IMR-90 (cell line): ENCODE measurements at regions not wholly inside any gene's neighbourhood (a gene's known extent, or its start where the extent isn't known, plus 50 kb on each side); places are given as distances from the start of the nearest gene placed in this dataset.
A peak's percentile ranks its signal among the peaks of the same experiment; 100 is the strongest.

Experiments
- ATAC-seq: fragments of 200-7000 bp; cut with Tn5 transposase; 2 replicates; pipeline ENCODE4 v1.9.1; 2020; ENCODE audit warnings: low read depth, mild to moderate bottlenecking, moderate library complexity
- BruUV-seq: library from RNA; stranded (reverse); fragments of 400-500 nt; replicated peaks from 2 replicates; lab custom pipeline; 2021; lab: Mats Ljungman, UMichigan
- CTCF ChIA-PET: fragments of 300-600 bp; formaldehyde crosslinking; extraction: SDS; loops from one replicate; lab custom pipeline; 2021; ENCODE audit warnings: antibody characterized with exemption; lab: Yijun Ruan, JAX
- POLR2A ChIA-PET: fragments of 300-600 bp; sonication (Branson Sonifier 250); formaldehyde crosslinking; loops from one replicate; lab custom pipeline; 2022; ENCODE audit warnings: antibody characterized with exemption; ENCODE audit not compliant: unreplicated experiment; lab: Charles Lee
- DNase-seq: peaks from one replicate; pipeline ENCODE4 v3.0.0; 2013
- H2AFZ ChIP-seq: replicated peaks from 2 replicates; pipeline ENCODE3; 2013; ENCODE audit warnings: low read length, mild to moderate bottlenecking; ENCODE audit not compliant: poor library complexity
- H2AK5ac ChIP-seq: 2 replicates; pipeline ENCODE4 v1.6.1; 2013; ENCODE audit warnings: low read depth, low read length, inconsistent platforms
- H2AK9ac ChIP-seq: replicated peaks from 2 replicates; pipeline ENCODE3; 2013; ENCODE audit warnings: mild to moderate bottlenecking, low read depth, low read length, moderate library complexity; ENCODE audit not compliant: poor library complexity
- H2BK120ac ChIP-seq: 2 replicates; pipeline ENCODE4 v1.6.1; 2013; ENCODE audit warnings: low read depth, low read length, inconsistent platforms
- H2BK15ac ChIP-seq: 3 replicates; pipeline ENCODE4 v1.6.1; 2013; ENCODE audit warnings: low read depth, low read length, inconsistent platforms
- H2BK20ac ChIP-seq: 2 replicates; pipeline ENCODE4 v1.6.1; 2013; ENCODE audit warnings: low read depth, mild to moderate bottlenecking, inconsistent platforms, low read length, moderate library complexity
- H2BK5ac ChIP-seq: 2 replicates; pipeline ENCODE4 v1.6.1; 2013; ENCODE audit warnings: mild to moderate bottlenecking, low read depth, low read length, inconsistent platforms; ENCODE audit not compliant: poor library complexity, severe bottlenecking
- H3K14ac ChIP-seq: replicated peaks from 2 replicates; pipeline ENCODE4 v1.6.1; 2013; ENCODE audit warnings: low read depth, low read length, inconsistent platforms
- H3K18ac ChIP-seq: 2 replicates; pipeline ENCODE4 v1.6.1; 2013; ENCODE audit warnings: low read depth, low read length, control low read depth
- H3K23ac ChIP-seq: 2 replicates; pipeline ENCODE4 v1.6.1; 2013; ENCODE audit warnings: low read depth, low read length, inconsistent platforms
- H3K27ac ChIP-seq: 2 replicates; pipeline ENCODE4 v1.5.1; 2013; ENCODE audit warnings: mild to moderate bottlenecking, control low read depth, low read length; ENCODE audit not compliant: insufficient read depth
- H3K27me3 ChIP-seq: 2 replicates; pipeline ENCODE4 v1.6.1; 2013; ENCODE audit warnings: low read length; ENCODE audit not compliant: control insufficient read depth, insufficient read depth
- H3K36me3 ChIP-seq: 2 replicates; pipeline ENCODE4 v1.6.1; 2013; ENCODE audit warnings: low read length, mixed read lengths; ENCODE audit not compliant: control insufficient read depth, insufficient read depth
- H3K4ac ChIP-seq: 2 replicates; pipeline ENCODE4 v1.6.1; 2013; ENCODE audit warnings: low read depth, low read length, inconsistent platforms
- H3K4me1 ChIP-seq: 2 replicates; pipeline ENCODE4 v1.6.1; 2013; ENCODE audit warnings: low read length, mixed read lengths; ENCODE audit not compliant: control insufficient read depth, insufficient read depth
- H3K4me2 ChIP-seq: 2 replicates; pipeline ENCODE4 v1.6.1; 2013; ENCODE audit warnings: low read depth, mild to moderate bottlenecking, control low read depth, low read length, moderate library complexity
- H3K4me3 ChIP-seq: 2 replicates; pipeline ENCODE4 v1.5.1; 2013; ENCODE audit warnings: low read depth, mild to moderate bottlenecking, control low read depth, low read length, moderate library complexity; ENCODE audit not compliant: insufficient read depth
- H3K56ac ChIP-seq: 2 replicates; pipeline ENCODE4 v1.6.1; 2013; ENCODE audit warnings: low read length, inconsistent platforms; ENCODE audit not compliant: insufficient read depth; ENCODE audit errors: extremely low read depth
- H3K79me1 ChIP-seq, 2 experiments: 2 replicates each; pipeline ENCODE4 v1.6.1; 2013; ENCODE audit warnings: low read length in 2 of 2, inconsistent platforms in 1 of 2, low read depth in 1 of 2
- H3K9ac ChIP-seq: 2 replicates; pipeline ENCODE4 v1.6.1; 2013; ENCODE audit warnings: low read depth, low read length, control low read depth
- H3K9me1 ChIP-seq: 2 replicates; pipeline ENCODE4 v1.6.1; 2013; ENCODE audit warnings: low read length, inconsistent platforms; ENCODE audit not compliant: insufficient read depth
- H3K9me3 ChIP-seq: 2 replicates; pipeline ENCODE4 v1.6.1; 2013; ENCODE audit warnings: low read length; ENCODE audit not compliant: control insufficient read depth, insufficient read depth
- H4K20me1 ChIP-seq: 2 replicates; pipeline ENCODE4 v1.6.1; 2013; ENCODE audit warnings: low read length, inconsistent platforms; ENCODE audit not compliant: insufficient read depth
- H4K5ac ChIP-seq: 2 replicates; pipeline ENCODE4 v1.6.1; 2013; ENCODE audit warnings: mild to moderate bottlenecking, low read depth, low read length, control low read depth
- H4K8ac ChIP-seq, 2 experiments: 2 replicates each; pipeline ENCODE4 v1.6.1; 2013; ENCODE audit warnings: low read depth in 2 of 2, low read length in 2 of 2, control low read depth in 1 of 2, inconsistent platforms in 1 of 2
- H4K91ac ChIP-seq: 2 replicates; pipeline ENCODE4 v1.6.1; 2013; ENCODE audit warnings: low read depth, low read length, inconsistent platforms; ENCODE audit not compliant: insufficient read depth
- BHLHE40 ChIP-seq: fragments of 150-350 bp; IDR thresholded peaks from 2 replicates; pipeline ENCODE4 v1.6.1; 2016; ENCODE audit warnings: mild to moderate bottlenecking, low read depth, low read length
- CHD1 ChIP-seq: IDR thresholded peaks from 2 replicates; pipeline ENCODE4 v1.6.1; 2012; ENCODE audit warnings: low read depth, low read length, improper control_type of control experiment
- CTCF ChIP-seq: conservative IDR thresholded peaks from 2 replicates; pipeline ENCODE4 v1.5.1; 2012; ENCODE audit warnings: mild to moderate bottlenecking, low read depth, low read length, improper control_type of control experiment
- ELK1 ChIP-seq: fragments of 150-350 bp; IDR thresholded peaks from 2 replicates; pipeline ENCODE4 v1.6.1; 2016; ENCODE audit warnings: low read depth, mild to moderate bottlenecking, low read length, moderate library complexity, borderline replicate concordance
- MAZ ChIP-seq: IDR thresholded peaks from 2 replicates; pipeline ENCODE4 v1.6.1; 2012; ENCODE audit warnings: low read depth, mild to moderate bottlenecking, low read length, improper control_type of control experiment, moderate library complexity, borderline replicate concordance
- POLR2A ChIP-seq: IDR thresholded peaks from 2 replicates; pipeline ENCODE4 v1.6.1; 2012; ENCODE audit warnings: mild to moderate bottlenecking, low read depth, low read length
- RAD21 ChIP-seq: IDR thresholded peaks from 2 replicates; pipeline ENCODE4 v1.6.1; 2012; ENCODE audit warnings: low read length, improper control_type of control experiment
- RCOR1 ChIP-seq: IDR thresholded peaks from 2 replicates; pipeline ENCODE4 v1.6.1; 2012; ENCODE audit warnings: mild to moderate bottlenecking, low read length, improper control_type of control experiment; ENCODE audit not compliant: insufficient replicate concordance
- SMC3 ChIP-seq: fragments of 150-350 bp; IDR thresholded peaks from 2 replicates; pipeline ENCODE4 v1.6.1; 2016; ENCODE audit warnings: low read depth, mild to moderate bottlenecking, antibody characterized with exemption, low read length, moderate library complexity
- WGBS, 2 experiments: methylation state at CpG; one replicate each; pipeline versions ENCODE4 v1.1.5 to v1.1.7; 2013; ENCODE audit warnings: missing lambda C conversion rate in 2 of 2; ENCODE audit not compliant: insufficient read length in 1 of 2; ENCODE audit errors: extremely low coverage in 2 of 2; 5-methylcytosine and 5-hydroxymethylcytosine counted together
- dilution Hi-C: fragments of 300-500 bp; cut with HindIII; formaldehyde crosslinking; loops from one replicate; pipeline ENCODE4 v1.14.3; 2018; ENCODE audit warnings: low sequenced_read_pairs; ENCODE audit not compliant: unreplicated experiment
- in situ Hi-C: fragments of 300-500 bp; cut with MboI; formaldehyde crosslinking; loops from 3 replicates; pipeline ENCODE4 v1.14.3; 2019; ENCODE audit warnings: low sequenced_read_pairs, inconsistent platforms, mixed read lengths
- intact Hi-C: fragments of 100-400 bp; cut with micrococcal nuclease; formaldehyde crosslinking; loops from 2 replicates; pipeline ENCODE4 v1.10.0; 2022

GRCh38 chr11:35088226-35088625, 50.7 kb upstream of the CD44 start:
- Histone ChIP-seq H2AFZ (no peak overlapping the region), H3K27me3 (no peaks in the 10 kb centered on the region), H3K79me1 (peaks cover 0 to 13% of the 10 kb centered on the region in 2 experiments; a peak in 2 of 4 replicates), H3K4ac (peak overlapping the region; percentile 54; the same call in 1 of the 2 replicates), H2AK5ac (peak overlapping the region; percentile 89; the same call in 1 of the 2 replicates), H2BK20ac (peak overlapping the region; percentile 70; the same call in 1 of the 2 replicates), H3K9me3 (no peaks in the 10 kb centered on the region), H3K27ac (no peak overlapping the region), H3K56ac (no peak overlapping the region), H3K4me3 (no peak overlapping the region), H3K36me3 (no peaks in the 10 kb centered on the region), H4K91ac (no peak overlapping the region; the same call in 1 of the 2 replicates), H4K20me1 (no peaks in the 10 kb centered on the region), H3K23ac (no peak overlapping the region), H3K4me1 (peaks cover 6% of the 10 kb centered on the region), H3K18ac (peak overlapping the region; percentile 76; the same call in 1 of the 2 replicates), H3K9me1 (peaks cover 8% of the 10 kb centered on the region), H4K5ac (peak overlapping the region; percentile 49; the same call in 1 of the 2 replicates), H3K4me2 (no peak overlapping the region), H3K14ac (peak overlapping the region; percentile 83), H2BK120ac (peak overlapping the region; percentile 42), H2AK9ac (no peak overlapping the region), H3K9ac (no peak overlapping the region), H2BK15ac (peak overlapping the region; percentile 77; the same call in 2 of the 3 replicates), H4K8ac (peak overlapping the region in 1 of 2 experiments; percentile 57; a peak in 2 of 4 replicates), H2BK5ac (no peak overlapping the region)
- DNase-seq (no peak), ATAC-seq (no peak)
- ChIA-PET POLR2A (no interaction called here), CTCF (no interaction called here)
- in situ Hi-C loops: no loop called here
- dilution Hi-C loops: no loop called here
- no TSS peak for BruUV-seq
- no peak for TF ChIP-seq CHD1
- TF ChIP-seq CTCF: no peak
- TF ChIP-seq POLR2A: no peak
- TF ChIP-seq ELK1: no peak
- TF ChIP-seq SMC3: no peak
- no peak for TF ChIP-seq MAZ
- TF ChIP-seq RCOR1: no peak
- no peak for TF ChIP-seq RAD21
- TF ChIP-seq BHLHE40: no peak
- no CpG with 5 or more reads among the region's 2 CpGs for WGBS, 2 experiments
- intact Hi-C loops: no loop called here
